ENCODE measurements at regions not wholly inside any gene's neighbourhood (a gene's known extent, or its start where the extent isn't known, plus 50 kb on each side); places are given as distances from the start of the nearest gene placed in this dataset.

- Histone ChIP-seq H2BK120ac (ENCODE audit: low read depth, low read length) (no peak overlapping the region), H3K4me1 (ENCODE audit: control insufficient read depth, insufficient read depth, low read depth, low read length) (no peaks in the 10 kb centered on the region), H2BK5ac (ENCODE audit: low read depth, low read length, poor library complexity, severe bottlenecking) (no peak overlapping the region), H3K4me3 (ENCODE audit: insufficient read depth in 1 of 2, low read depth in 1 of 2, low read length in 2 of 2) (no peak overlapping the region), H3K27me3 (ENCODE audit: control insufficient read depth in 1 of 2, insufficient read depth in 1 of 2, low read length in 2 of 2) (no peaks in the 10 kb centered on the region), H3K23ac (ENCODE audit: low read length in 2 of 2) (no peak overlapping the region), H4K91ac (ENCODE audit: low read length) (no peak overlapping the region), H3K4me2 (ENCODE audit: low read length, poor library complexity, severe bottlenecking) (no peak overlapping the region), H4K8ac (ENCODE audit: low read length) (no peak overlapping the region), H3K18ac (ENCODE audit: low read depth in 1 of 2, low read length in 2 of 2) (no peak overlapping the region), H3K4ac (ENCODE audit: low read depth in 1 of 2, low read length in 2 of 2) (no peak overlapping the region), H2BK15ac (ENCODE audit: low read depth, poor library complexity, severe bottlenecking) (no peak overlapping the region), H2AFZ (ENCODE audit: low read depth, low read length) (no peak overlapping the region), H3K79me1 (replicated peaks; ENCODE audit: low read length, poor library complexity, severe bottlenecking) (no peaks in the 10 kb centered on the region), H3K36me3 (ENCODE audit: control insufficient read depth in 1 of 2, insufficient read depth in 2 of 2, low read depth in 1 of 2, low read length in 2 of 2) (no peaks in the 10 kb centered on the region), H2AK5ac (ENCODE audit: low read length, severe bottlenecking) (no peak overlapping the region), H2BK12ac (ENCODE audit: low read length in 2 of 2) (no peak overlapping the region), H3K27ac (ENCODE audit: low read length, poor library complexity, severe bottlenecking) (no peak overlapping the region), H3K14ac (ENCODE audit: low read length in 2 of 2) (no peak overlapping the region), H3K9ac (ENCODE audit: low read length) (no peak overlapping the region), H3K9me3 (ENCODE audit: control insufficient read depth, low read length) (peaks cover 12% of the 10 kb centered on the region)
- DNase-seq = no peak
- no CpG with 5 or more reads among the region's 2 CpGs for WGBS
Measured at GRCh38 chr17:53186001-53186400, 636.7 kb upstream of the KIF2B start.

GRCh38 chr17:53176629-53177028 is 646.1 kb upstream of the KIF2B start:
- Histone ChIP-seq H3K4me1 (ENCODE audit: control insufficient read depth, insufficient read depth, low read depth, low read length) (no peaks in the 10 kb centered on the region), H2BK15ac (ENCODE audit: low read depth, poor library complexity, severe bottlenecking) (no peak overlapping the region), H2AFZ (ENCODE audit: low read depth, low read length) (no peak overlapping the region), H3K18ac (ENCODE audit: low read depth in 1 of 2, low read length in 2 of 2) (no peak overlapping the region), H3K23ac (ENCODE audit: low read length in 2 of 2) (no peak overlapping the region), H4K91ac (ENCODE audit: low read length) (no peak overlapping the region), H3K27me3 (ENCODE audit: control insufficient read depth in 1 of 2, insufficient read depth in 1 of 2, low read length in 2 of 2) (no peaks in the 10 kb centered on the region), H3K36me3 (ENCODE audit: control insufficient read depth in 1 of 2, insufficient read depth in 2 of 2, low read depth in 1 of 2, low read length in 2 of 2) (no peaks in the 10 kb centered on the region), H4K8ac (ENCODE audit: low read length) (no peak overlapping the region), H2BK12ac (ENCODE audit: low read length in 2 of 2) (no peak overlapping the region), H3K27ac (ENCODE audit: low read length, poor library complexity, severe bottlenecking) (no peak overlapping the region), H3K14ac (ENCODE audit: low read length in 2 of 2) (no peak overlapping the region), H3K4me3 (ENCODE audit: insufficient read depth in 1 of 2, low read depth in 1 of 2, low read length in 2 of 2) (no peak overlapping the region), H3K79me1 (replicated peaks; ENCODE audit: low read length, poor library complexity, severe bottlenecking) (no peaks in the 10 kb centered on the region), H3K4me2 (ENCODE audit: low read length, poor library complexity, severe bottlenecking) (no peak overlapping the region), H3K9ac (ENCODE audit: low read length) (no peak overlapping the region), H2BK120ac (ENCODE audit: low read depth, low read length) (no peak overlapping the region), H3K4ac (ENCODE audit: low read depth in 1 of 2, low read length in 2 of 2) (no peak overlapping the region), H2AK5ac (ENCODE audit: low read length, severe bottlenecking) (no peak overlapping the region), H3K9me3 (ENCODE audit: control insufficient read depth, low read length) (peaks cover 15% of the 10 kb centered on the region), H2BK5ac (ENCODE audit: low read depth, low read length, poor library complexity, severe bottlenecking) (no peak overlapping the region)
- DNase-seq = no peak

- no peak overlapping the region for H2BK120ac ChIP-seq (ENCODE audit: low read depth, low read length)
- no peak overlapping the region for H2BK12ac ChIP-seq (ENCODE audit: low read length in 2 of 2)
- peaks cover 7% of the 10 kb centered on the region for H3K9me3 ChIP-seq (ENCODE audit: control insufficient read depth, low read length)
- H4K8ac ChIP-seq (ENCODE audit: low read length) = no peak overlapping the region
- H3K4me2 ChIP-seq (ENCODE audit: low read length, poor library complexity, severe bottlenecking) = no peak overlapping the region
- no peaks in the 10 kb centered on the region for H3K27me3 ChIP-seq (ENCODE audit: control insufficient read depth in 1 of 2, insufficient read depth in 1 of 2, low read length in 2 of 2)
- no peak overlapping the region for H2AFZ ChIP-seq (ENCODE audit: low read depth, low read length)
- whole genome bisulfite sequencing = 86% methylated on average over 1 of the region's 1 CpG
- H3K23ac ChIP-seq (ENCODE audit: low read length in 2 of 2) = no peak overlapping the region
- no peak overlapping the region for H3K4ac ChIP-seq (ENCODE audit: low read depth in 1 of 2, low read length in 2 of 2)
- H2BK15ac ChIP-seq (ENCODE audit: low read depth, poor library complexity, severe bottlenecking) = no peak overlapping the region
- no peak overlapping the region for H3K9ac ChIP-seq (ENCODE audit: low read length)
- no peak overlapping the region for H2AK5ac ChIP-seq (ENCODE audit: low read length, severe bottlenecking)
- no peak overlapping the region for H3K27ac ChIP-seq (ENCODE audit: low read length, poor library complexity, severe bottlenecking)
- no peak overlapping the region for H2BK5ac ChIP-seq (ENCODE audit: low read depth, low read length, poor library complexity, severe bottlenecking)
- no peaks in the 10 kb centered on the region for H3K36me3 ChIP-seq (ENCODE audit: control insufficient read depth in 1 of 2, insufficient read depth in 2 of 2, low read depth in 1 of 2, low read length in 2 of 2)
- no peak overlapping the region for H3K4me3 ChIP-seq (ENCODE audit: insufficient read depth in 1 of 2, low read depth in 1 of 2, low read length in 2 of 2)
- H3K14ac ChIP-seq (ENCODE audit: low read length in 2 of 2) = no peak overlapping the region
- DNase-seq = no peak
- no peak overlapping the region for H3K18ac ChIP-seq (ENCODE audit: low read depth in 1 of 2, low read length in 2 of 2)
- H4K91ac ChIP-seq (ENCODE audit: low read length) = no peak overlapping the region
- H3K4me1 ChIP-seq (ENCODE audit: control insufficient read depth, insufficient read depth, low read depth, low read length) = no peaks in the 10 kb centered on the region
- no peaks in the 10 kb centered on the region for H3K79me1 ChIP-seq (replicated peaks; ENCODE audit: low read length, poor library complexity, severe bottlenecking)
Measured at GRCh38 chr17:53168413-53168812, 654.3 kb upstream of the KIF2B start.

GRCh38 chr17:53166731-53167130 is 656.0 kb upstream of the KIF2B start:
- Histone ChIP-seq H3K4me1 (ENCODE audit: control insufficient read depth, insufficient read depth, low read depth, low read length) (no peaks in the 10 kb centered on the region), H3K18ac (ENCODE audit: low read depth in 1 of 2, low read length in 2 of 2) (no peak overlapping the region), H3K9ac (ENCODE audit: low read length) (no peak overlapping the region), H4K91ac (ENCODE audit: low read length) (no peak overlapping the region), H3K79me1 (replicated peaks; ENCODE audit: low read length, poor library complexity, severe bottlenecking) (no peaks in the 10 kb centered on the region), H3K9me3 (ENCODE audit: control insufficient read depth, low read length) (peaks cover 7% of the 10 kb centered on the region), H4K8ac (ENCODE audit: low read length) (no peak overlapping the region), H3K27me3 (ENCODE audit: control insufficient read depth in 1 of 2, insufficient read depth in 1 of 2, low read length in 2 of 2) (no peaks in the 10 kb centered on the region), H3K4me3 (ENCODE audit: insufficient read depth in 1 of 2, low read depth in 1 of 2, low read length in 2 of 2) (no peak overlapping the region), H3K4ac (ENCODE audit: low read depth in 1 of 2, low read length in 2 of 2) (no peak overlapping the region), H2AFZ (ENCODE audit: low read depth, low read length) (no peak overlapping the region), H2BK15ac (ENCODE audit: low read depth, poor library complexity, severe bottlenecking) (no peak overlapping the region), H2BK120ac (ENCODE audit: low read depth, low read length) (no peak overlapping the region), H2BK12ac (ENCODE audit: low read length in 2 of 2) (no peak overlapping the region), H2AK5ac (ENCODE audit: low read length, severe bottlenecking) (no peak overlapping the region), H2BK5ac (ENCODE audit: low read depth, low read length, poor library complexity, severe bottlenecking) (no peak overlapping the region), H3K27ac (ENCODE audit: low read length, poor library complexity, severe bottlenecking) (no peak overlapping the region), H3K14ac (ENCODE audit: low read length in 2 of 2) (no peak overlapping the region), H3K36me3 (ENCODE audit: control insufficient read depth in 1 of 2, insufficient read depth in 2 of 2, low read depth in 1 of 2, low read length in 2 of 2) (no peaks in the 10 kb centered on the region), H3K4me2 (ENCODE audit: low read length, poor library complexity, severe bottlenecking) (no peak overlapping the region), H3K23ac (ENCODE audit: low read length in 2 of 2) (no peak overlapping the region)
- no peak for DNase-seq
- WGBS = 45% methylated on average over 1 of the region's 1 CpG

All from mesenchymal stem cell (in vitro differentiated cells and primary cell).